ENCODE measurements at regions not wholly inside any gene's neighbourhood (a gene's known extent, or its start where the extent isn't known, plus 50 kb on each side); places are given as distances from the start of the nearest gene placed in this dataset.
"Not testable (repeated sequence)": the region's sequence is repeated elsewhere in the genome, so short reads cannot be mapped to it uniquely, and the experiment has no call there.

- H3K36me3 ChIP-seq (replicated peaks in 1 of 2; ENCODE audit: control insufficient read depth in 2 of 2, insufficient read depth in 2 of 2, low read length in 2 of 2) = no peaks in the 10 kb centered on the region
- no peak overlapping the region for H3K4me2 ChIP-seq (ENCODE audit: insufficient read depth, low read length, poor library complexity, severe bottlenecking)
- no peak overlapping the region for H3K23ac ChIP-seq (ENCODE audit: low read depth, low read length, poor library complexity)
- WGBS, 2 donors (ENCODE audit: extremely low coverage in 2 of 2, insufficient read length in 2 of 2, insufficient replicate concordance in 1 of 2) = no CpG with 5 or more reads among the region's 2 CpGs
- H2BK15ac ChIP-seq (ENCODE audit: low read length) = no peak overlapping the region
- no peak overlapping the region for H2AFZ ChIP-seq (ENCODE audit: low read length)
- no peaks in the 10 kb centered on the region for H3K27me3 ChIP-seq (ENCODE audit: control insufficient read depth in 3 of 3, insufficient read depth in 3 of 3, low read depth in 1 of 3, low read length in 3 of 3)
- H2AK5ac ChIP-seq (ENCODE audit: low read depth, low read length) = no peak overlapping the region
- no peak overlapping the region for H3K27ac ChIP-seq (replicated peaks; ENCODE audit: low read length)
- no peak overlapping the region for H3K9ac ChIP-seq (ENCODE audit: low read depth, low read length, poor library complexity)
- no peaks in the 10 kb centered on the region for H3K4me1 ChIP-seq (ENCODE audit: control insufficient read depth in 2 of 2, insufficient read depth in 1 of 2, low read depth in 1 of 2, low read length in 2 of 2)
- H4K91ac ChIP-seq (ENCODE audit: low read depth, low read length, poor library complexity) = no peak overlapping the region
- no peak overlapping the region for H2BK5ac ChIP-seq (ENCODE audit: low read length)
- no peaks in the 10 kb centered on the region for H3K9me3 ChIP-seq (replicated peaks in 1 of 2; ENCODE audit: control insufficient read depth in 2 of 2, insufficient read depth in 1 of 2, low read depth in 1 of 2, low read length in 2 of 2)
- H3K18ac ChIP-seq (ENCODE audit: low read length) = no peak overlapping the region
- H3K14ac ChIP-seq (ENCODE audit: low read length) = no peak overlapping the region
- H3K79me1 ChIP-seq (ENCODE audit: low read depth, low read length) = no peaks in the 10 kb centered on the region
- H2BK120ac ChIP-seq (ENCODE audit: low read depth, low read length) = no peak overlapping the region
- no peak overlapping the region for H3K4ac ChIP-seq (ENCODE audit: low read length)
- H3K4me3 ChIP-seq (ENCODE audit: low read length in 2 of 2) = no peak overlapping the region
- no peak for DNase-seq (ENCODE audit: low spot score)
- H2BK12ac ChIP-seq (ENCODE audit: low read length) = no peak overlapping the region
- H4K8ac ChIP-seq (ENCODE audit: low read depth, low read length) = no peak overlapping the region
Observed at GRCh38 chr2:22086726-22087125, 963.0 kb downstream of the TDRD15 start.

GRCh38 chr2:22103617-22104016 is 979.8 kb downstream of the TDRD15 start:
- H3K14ac ChIP-seq (ENCODE audit: low read length); H3K4me1 ChIP-seq (ENCODE audit: control insufficient read depth in 2 of 2, insufficient read depth in 1 of 2, low read depth in 1 of 2, low read length in 2 of 2); H3K27me3 ChIP-seq (ENCODE audit: control insufficient read depth in 3 of 3, insufficient read depth in 3 of 3, low read depth in 1 of 3, low read length in 3 of 3); H2BK120ac ChIP-seq (ENCODE audit: low read depth, low read length); H3K4me2 ChIP-seq (ENCODE audit: insufficient read depth, low read length, poor library complexity, severe bottlenecking); H3K23ac ChIP-seq (ENCODE audit: low read depth, low read length, poor library complexity); H3K4me3 ChIP-seq (ENCODE audit: low read length in 2 of 2); H4K91ac ChIP-seq (ENCODE audit: low read depth, low read length, poor library complexity); H4K8ac ChIP-seq (ENCODE audit: low read depth, low read length); H2BK12ac ChIP-seq (ENCODE audit: low read length); H2BK5ac ChIP-seq (ENCODE audit: low read length); H2AFZ ChIP-seq (ENCODE audit: low read length); H3K27ac ChIP-seq (replicated peaks; ENCODE audit: low read length); H3K9me3 ChIP-seq (replicated peaks in 1 of 2; ENCODE audit: control insufficient read depth in 2 of 2, insufficient read depth in 1 of 2, low read depth in 1 of 2, low read length in 2 of 2); H3K18ac ChIP-seq (ENCODE audit: low read length); H3K9ac ChIP-seq (ENCODE audit: low read depth, low read length, poor library complexity); DNase-seq (ENCODE audit: low spot score); H3K36me3 ChIP-seq (replicated peaks in 1 of 2; ENCODE audit: control insufficient read depth in 2 of 2, insufficient read depth in 2 of 2, low read length in 2 of 2); H2BK15ac ChIP-seq (ENCODE audit: low read length); H3K4ac ChIP-seq (ENCODE audit: low read length); H3K79me1 ChIP-seq (ENCODE audit: low read depth, low read length); H2AK5ac ChIP-seq (ENCODE audit: low read depth, low read length): not testable (repeated sequence)
- no CpG with 5 or more reads among the region's 3 CpGs for WGBS, 2 donors (ENCODE audit: extremely low coverage in 2 of 2, insufficient read length in 2 of 2, insufficient replicate concordance in 1 of 2)

- no peak overlapping the region for H3K18ac ChIP-seq (ENCODE audit: low read length)
- no CpG with 5 or more reads among the region's 3 CpGs for WGBS, 2 donors (ENCODE audit: extremely low coverage in 2 of 2, insufficient read length in 2 of 2, insufficient replicate concordance in 1 of 2)
- no peak overlapping the region for H2AK5ac ChIP-seq (ENCODE audit: low read depth, low read length)
- no peaks in the 10 kb centered on the region for H3K4me1 ChIP-seq (ENCODE audit: control insufficient read depth in 2 of 2, insufficient read depth in 1 of 2, low read depth in 1 of 2, low read length in 2 of 2)
- H3K4ac ChIP-seq (ENCODE audit: low read length) = no peak overlapping the region
- no peak overlapping the region for H2BK5ac ChIP-seq (ENCODE audit: low read length)
- H3K36me3 ChIP-seq (replicated peaks in 1 of 2; ENCODE audit: control insufficient read depth in 2 of 2, insufficient read depth in 2 of 2, low read length in 2 of 2) = no peaks in the 10 kb centered on the region
- no peak overlapping the region for H3K4me2 ChIP-seq (ENCODE audit: insufficient read depth, low read length, poor library complexity, severe bottlenecking)
- H3K27me3 ChIP-seq (ENCODE audit: control insufficient read depth in 3 of 3, insufficient read depth in 3 of 3, low read depth in 1 of 3, low read length in 3 of 3) = no peaks in the 10 kb centered on the region
- DNase-seq (ENCODE audit: low spot score) = no peak
- no peaks in the 10 kb centered on the region for H3K79me1 ChIP-seq (ENCODE audit: low read depth, low read length)
- no peak overlapping the region for H3K14ac ChIP-seq (ENCODE audit: low read length)
- no peak overlapping the region for H2AFZ ChIP-seq (ENCODE audit: low read length)
- H2BK12ac ChIP-seq (ENCODE audit: low read length) = no peak overlapping the region
- H3K23ac ChIP-seq (ENCODE audit: low read depth, low read length, poor library complexity) = no peak overlapping the region
- H2BK15ac ChIP-seq (ENCODE audit: low read length) = no peak overlapping the region
- no peak overlapping the region for H4K8ac ChIP-seq (ENCODE audit: low read depth, low read length)
- H2BK120ac ChIP-seq (ENCODE audit: low read depth, low read length) = no peak overlapping the region
- H4K91ac ChIP-seq (ENCODE audit: low read depth, low read length, poor library complexity) = no peak overlapping the region
- no peak overlapping the region for H3K9ac ChIP-seq (ENCODE audit: low read depth, low read length, poor library complexity)
- H3K9me3 ChIP-seq (replicated peaks in 1 of 2; ENCODE audit: control insufficient read depth in 2 of 2, insufficient read depth in 1 of 2, low read depth in 1 of 2, low read length in 2 of 2) = no peaks in the 10 kb centered on the region
- H3K27ac ChIP-seq (replicated peaks; ENCODE audit: low read length) = no peak overlapping the region
- no peak overlapping the region for H3K4me3 ChIP-seq (ENCODE audit: low read length in 2 of 2)
Observed at GRCh38 chr2:22110244-22110651, 986.5 kb downstream of the TDRD15 start.

GRCh38 chr2:22124003-22124402 is 1000.2 kb downstream of the TDRD15 start:
- Histone ChIP-seq H4K91ac (ENCODE audit: low read depth, low read length, poor library complexity) (no peak overlapping the region), H3K4me1 (ENCODE audit: control insufficient read depth in 2 of 2, insufficient read depth in 1 of 2, low read depth in 1 of 2, low read length in 2 of 2) (no peaks in the 10 kb centered on the region), H3K9me3 (replicated peaks in 1 of 2; ENCODE audit: control insufficient read depth in 2 of 2, insufficient read depth in 1 of 2, low read depth in 1 of 2, low read length in 2 of 2) (no peaks in the 10 kb centered on the region), H3K27me3 (ENCODE audit: control insufficient read depth in 3 of 3, insufficient read depth in 3 of 3, low read depth in 1 of 3, low read length in 3 of 3) (no peaks in the 10 kb centered on the region), H3K9ac (ENCODE audit: low read depth, low read length, poor library complexity) (no peak overlapping the region), H4K8ac (ENCODE audit: low read depth, low read length) (no peak overlapping the region), H2BK15ac (ENCODE audit: low read length) (no peak overlapping the region), H2BK120ac (ENCODE audit: low read depth, low read length) (no peak overlapping the region), H2BK12ac (ENCODE audit: low read length) (no peak overlapping the region), H3K4ac (ENCODE audit: low read length) (no peak overlapping the region), H3K27ac (replicated peaks; ENCODE audit: low read length) (no peak overlapping the region), H2BK5ac (ENCODE audit: low read length) (no peak overlapping the region), H3K18ac (ENCODE audit: low read length) (no peak overlapping the region), H3K79me1 (ENCODE audit: low read depth, low read length) (no peaks in the 10 kb centered on the region), H3K4me2 (ENCODE audit: insufficient read depth, low read length, poor library complexity, severe bottlenecking) (no peak overlapping the region), H3K14ac (ENCODE audit: low read length) (no peak overlapping the region), H3K36me3 (replicated peaks in 1 of 2; ENCODE audit: control insufficient read depth in 2 of 2, insufficient read depth in 2 of 2, low read length in 2 of 2) (no peaks in the 10 kb centered on the region), H3K4me3 (ENCODE audit: low read length in 2 of 2) (no peak overlapping the region), H2AFZ (ENCODE audit: low read length) (no peak overlapping the region), H3K23ac (ENCODE audit: low read depth, low read length, poor library complexity) (no peak overlapping the region), H2AK5ac (ENCODE audit: low read depth, low read length) (no peak overlapping the region)
- no CpG with 5 or more reads among the region's 4 CpGs for WGBS, 2 donors (ENCODE audit: extremely low coverage in 2 of 2, insufficient read length in 2 of 2, insufficient replicate concordance in 1 of 2)
- DNase-seq (ENCODE audit: low spot score) = no peak
